ENCODE measurements at regions not wholly inside any gene's neighbourhood (a gene's known extent, or its start where the extent isn't known, plus 50 kb on each side); places are given as distances from the start of the nearest gene placed in this dataset.

DNA sequence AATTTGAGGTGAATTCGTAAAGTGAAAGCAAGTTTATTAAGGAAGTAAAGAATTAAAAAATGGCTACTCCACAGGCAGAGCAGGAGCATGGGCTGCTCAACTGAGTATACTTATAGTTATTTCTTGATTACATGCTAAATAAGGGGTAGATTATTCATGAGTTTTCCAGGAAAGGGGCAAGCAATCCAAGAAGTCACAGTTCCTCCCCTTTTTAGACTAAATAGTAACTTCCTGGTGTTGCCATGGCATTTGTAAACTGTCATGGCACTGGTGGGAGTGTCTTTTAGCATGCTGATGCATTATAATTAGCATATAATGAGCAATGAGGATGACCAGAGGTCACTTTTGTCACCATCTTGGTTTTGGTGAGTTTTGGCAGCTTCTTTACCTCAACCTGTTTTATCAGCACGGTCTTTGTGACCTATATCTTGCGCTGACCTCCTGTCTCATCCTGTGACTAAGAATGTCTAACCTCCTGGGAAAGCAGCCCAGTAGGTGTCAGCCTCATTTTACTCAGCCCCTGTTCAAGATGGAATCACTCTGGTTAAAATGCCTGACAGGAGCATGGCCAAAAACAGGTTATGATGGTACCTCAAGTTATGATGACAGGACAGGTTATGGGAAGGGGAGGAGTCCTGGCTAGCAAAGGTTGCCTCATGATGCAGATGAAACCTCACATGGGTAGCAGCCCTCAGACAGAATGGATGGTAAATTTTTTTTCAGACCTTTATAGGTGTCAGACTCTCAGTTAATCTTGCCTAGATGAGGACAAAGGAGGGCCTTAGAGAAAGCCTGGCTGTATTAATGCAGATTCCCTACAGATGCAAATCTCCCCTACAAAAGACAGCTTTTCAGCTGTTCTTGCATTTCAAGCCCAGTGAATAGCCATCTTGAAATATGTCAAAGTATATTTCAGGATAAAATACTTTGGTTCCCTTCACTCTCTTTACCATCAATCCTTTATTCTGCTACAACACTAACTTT lies 49.7 kb downstream of the SIPA1L2 start:
- CTCF ChIA-PET = no interaction called here
- no peak for TF ChIP-seq CTCF (conservative IDR thresholded peaks at IDR 0.05; ENCODE audit: low read depth)
- no peak overlapping the region for H3K27ac ChIP-seq
- no peak for DNase-seq (ENCODE audit: low spot score)
- POLR2A ChIA-PET (ENCODE audit: low non-redundant PET) = no interaction called here

DNA sequence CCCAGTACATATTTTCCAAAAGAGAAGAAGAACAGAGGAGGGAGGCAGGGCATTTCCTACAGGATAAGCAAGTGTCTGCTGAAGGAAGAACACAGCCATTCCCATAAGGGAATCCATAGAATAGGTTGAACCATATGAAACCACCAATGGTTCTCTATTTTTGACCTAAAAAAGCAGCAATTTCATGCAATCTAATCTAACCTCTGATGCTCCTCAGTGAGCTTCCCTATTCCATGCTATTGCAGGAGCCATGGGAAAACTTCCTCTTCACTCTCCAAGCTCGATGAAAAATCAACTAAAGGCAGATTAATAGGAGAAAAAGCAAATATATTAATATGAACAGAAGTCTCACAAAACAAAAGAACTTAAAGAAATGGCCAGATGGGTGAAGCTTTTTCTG lies 50.5 kb downstream of the SIPA1L2 start:
- DNase-seq (ENCODE audit: low spot score) = no peak
- ChIA-PET CTCF (no interaction called here), POLR2A (ENCODE audit: low non-redundant PET) (no interaction called here)
- TF ChIP-seq CTCF (conservative IDR thresholded peaks at IDR 0.05; ENCODE audit: low read depth) = no peak
- H3K27ac ChIP-seq = no peak overlapping the region

DNA sequence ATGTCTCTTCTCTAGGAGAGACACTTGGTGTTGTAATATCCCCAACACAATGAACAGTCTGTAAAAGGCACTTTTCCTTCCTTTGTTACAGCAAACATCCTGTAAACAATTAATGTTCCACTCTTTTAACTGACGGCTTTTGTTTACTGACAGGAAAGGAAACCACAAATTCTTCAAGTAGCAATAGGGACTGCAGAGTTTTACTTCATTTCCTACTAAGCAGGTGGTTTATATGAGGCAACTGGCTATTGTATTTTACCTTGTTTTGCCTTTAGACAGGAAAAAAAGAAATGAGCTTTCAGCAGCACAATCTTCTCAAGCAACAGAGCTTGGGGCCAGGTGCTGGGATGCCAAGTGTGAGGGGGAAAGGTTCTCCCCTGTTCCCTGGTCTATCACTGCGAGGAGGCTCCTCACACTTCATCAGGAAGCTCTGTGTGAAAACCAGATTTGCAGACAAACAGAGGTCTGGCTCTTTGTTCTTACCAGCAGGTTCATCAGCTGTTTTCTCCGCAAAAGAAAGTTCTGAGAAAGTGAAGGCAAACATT lies 51.2 kb downstream of the SIPA1L2 start:
- no peak for TF ChIP-seq CTCF (conservative IDR thresholded peaks at IDR 0.05; ENCODE audit: low read depth)
- POLR2A ChIA-PET (ENCODE audit: low non-redundant PET) = no interaction called here
- no peak overlapping the region for H3K27ac ChIP-seq
- CTCF ChIA-PET = interaction anchor here (0.7 kb wide), 1 partner anchor 392 kb away, joined by 4 read pairs; no protein-coding TSS in a partner anchor
- DNase-seq (ENCODE audit: low spot score) = no peak

DNA sequence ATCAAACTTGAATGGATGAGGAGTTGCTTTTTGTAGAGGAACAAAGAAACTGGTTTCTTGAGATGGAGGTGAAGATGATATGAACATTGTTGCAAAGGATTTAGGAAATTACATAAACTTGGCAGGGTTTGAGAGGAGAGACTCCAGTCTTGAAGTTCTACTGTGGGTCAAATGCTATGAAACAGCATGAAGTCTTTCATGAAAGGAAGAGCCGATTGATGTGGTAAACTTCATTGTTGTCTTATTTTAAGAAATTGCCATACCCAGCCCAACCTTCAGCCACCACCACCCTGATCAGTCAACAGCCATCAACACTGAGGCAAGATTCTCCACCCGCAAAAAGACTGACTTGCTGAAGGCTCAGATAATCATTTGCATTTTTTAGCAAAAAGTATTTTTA lies 52.2 kb downstream of the SIPA1L2 start:
- TF ChIP-seq CTCF (conservative IDR thresholded peaks at IDR 0.05; ENCODE audit: low read depth) = no peak
- ChIA-PET CTCF (no interaction called here), POLR2A (ENCODE audit: low non-redundant PET) (no interaction called here)
- H3K27ac ChIP-seq = no peak overlapping the region
- no peak for DNase-seq (ENCODE audit: low spot score)

GRCh38 chr1:232576537-232576936 lies 53.4 kb downstream of the SIPA1L2 start:
- H3K27ac ChIP-seq = no peak overlapping the region
- ChIA-PET POLR2A (ENCODE audit: low non-redundant PET) (no interaction called here), CTCF (no interaction called here)
- DNase-seq (ENCODE audit: low spot score) = no peak
- no peak for TF ChIP-seq CTCF (conservative IDR thresholded peaks at IDR 0.05; ENCODE audit: low read depth)

- no peak for DNase-seq (ENCODE audit: low spot score)
- no peak overlapping the region for H3K27ac ChIP-seq
- ChIA-PET CTCF (no interaction called here), POLR2A (ENCODE audit: low non-redundant PET) (no interaction called here)
- no peak for TF ChIP-seq CTCF (conservative IDR thresholded peaks at IDR 0.05; ENCODE audit: low read depth)
Observed at GRCh38 chr1:232575763-232576040, 54.2 kb downstream of the SIPA1L2 start.
